Lung (tissue), 11 donors: ENCODE measurements at regions not wholly inside any gene's neighbourhood (a gene's known extent, or its start where the extent isn't known, plus 50 kb on each side); places are given as distances from the start of the nearest gene placed in this dataset.
A peak's percentile ranks its signal among the peaks of the same experiment; 100 is the strongest.

ENCODE experiments used
- ATAC-seq: fragments of 200-7000 bp; cut with Tn5 transposase; one replicate; pipeline ENCODE4 v1.9.1; 2020; ENCODE audit warnings: moderate number of reproducible peaks; ENCODE audit not compliant: insufficient read depth, low FRiP score
- DNase-seq, 3 donors: peaks; one replicate each; pipeline ENCODE4 v3.0.0-alpha.2; 2013 to 2017
- H3K27ac ChIP-seq, 2 donors: one replicate each; pipeline ENCODE4 v1.5.1; 2013; ENCODE audit warnings: mild to moderate bottlenecking in 2 of 2, moderate library complexity in 2 of 2, control low read depth in 1 of 2, inconsistent platforms in 1 of 2, low read depth in 1 of 2, low read length in 1 of 2
- H3K27me3 ChIP-seq, 3 donors: one replicate each; pipeline ENCODE4 v1.5.1; 2013; ENCODE audit warnings: low read length in 2 of 3; ENCODE audit not compliant: control insufficient read depth in 3 of 3, insufficient read depth in 3 of 3
- H3K36me3 ChIP-seq, 4 donors: one replicate each; pipeline ENCODE4 v1.5.1; 2013; ENCODE audit warnings: low read length in 4 of 4, mild to moderate bottlenecking in 1 of 4, moderate library complexity in 1 of 4; ENCODE audit not compliant: control insufficient read depth in 4 of 4, insufficient read depth in 4 of 4
- H3K4me1 ChIP-seq, 5 donors: one replicate each; pipeline ENCODE4 v1.5.1; 2013; ENCODE audit warnings: low read length in 5 of 5, mild to moderate bottlenecking in 2 of 5, moderate library complexity in 1 of 5; ENCODE audit not compliant: control insufficient read depth in 5 of 5, insufficient read depth in 5 of 5
- H3K4me3 ChIP-seq: one replicate; pipeline ENCODE4 v1.5.1; 2013; ENCODE audit warnings: mild to moderate bottlenecking, control low read depth, moderate library complexity
- H3K9ac ChIP-seq, 2 donors: one replicate each; pipeline ENCODE4 v1.5.1; 2013; ENCODE audit warnings: low read length in 2 of 2, control low read depth in 1 of 2; ENCODE audit not compliant: insufficient read depth in 1 of 2
- H3K9me3 ChIP-seq, 4 donors: one replicate each; pipeline ENCODE4 v1.5.1; 2013; ENCODE audit warnings: low read length in 3 of 4, mild to moderate bottlenecking in 1 of 4, moderate library complexity in 1 of 4; ENCODE audit not compliant: control insufficient read depth in 4 of 4, insufficient read depth in 3 of 4
- WGBS, 2 donors: extraction: QIAGEN DNeasy Blood & Tissue Kit; methylation state at CpG; one replicate each; pipeline ENCODE4 v1.1.7; 2013; 5-methylcytosine and 5-hydroxymethylcytosine counted together
- TF ChIP-seq, protein P1 (sequence below): IDR thresholded peaks from 2 replicates; pipeline ENCODE4 v1.5.1; 2012; ENCODE audit warnings: mild to moderate bottlenecking; ENCODE audit errors: control extremely low read depth, extremely low read depth
- donor health status: control.
- donor health status: control.
- donor health status: Bipolar disorder and iron deficiency.
- donor health status: healthy.
- donor health status: DM: yes; HTN: yes; CAD: no.

DNA sequence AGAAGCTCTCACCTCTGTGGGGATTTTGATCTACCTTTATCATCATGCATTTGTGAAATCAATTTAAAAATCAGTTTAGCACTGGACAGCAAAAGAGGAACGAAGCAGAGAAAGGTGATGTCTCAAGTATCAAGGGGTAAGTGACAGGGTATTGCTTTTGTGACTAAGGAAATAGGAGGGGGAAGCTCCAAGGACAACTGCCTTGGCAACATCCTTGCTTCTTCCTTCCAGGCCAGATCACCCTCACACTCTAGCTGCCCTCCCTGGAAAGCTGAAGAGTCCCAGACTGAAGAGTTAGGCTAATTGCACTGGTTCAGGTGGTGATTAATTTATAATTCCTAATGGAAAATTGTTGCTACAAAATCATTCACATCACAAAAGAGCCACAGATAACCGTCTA lies 859.1 kb upstream of the ACVR2A start:
- no peak overlapping the region for H3K4me3 ChIP-seq
- WGBS, 2 donors: 52 to 54% methylated on average over 2 of the region's 2 CpGs
- no peaks in the 10 kb centered on the region for H3K36me3 ChIP-seq
- H3K9ac ChIP-seq: no peak overlapping the region
- H3K4me1 ChIP-seq: peaks cover 0 to 36% (median 4%) of the 10 kb centered on the region in 5 donors
- ATAC-seq (no peak), DNase-seq (peak in 1 of 3 donors; percentile 38)
- no peak overlapping the region for H3K27ac ChIP-seq
- TF ChIP-seq, protein P1, sequence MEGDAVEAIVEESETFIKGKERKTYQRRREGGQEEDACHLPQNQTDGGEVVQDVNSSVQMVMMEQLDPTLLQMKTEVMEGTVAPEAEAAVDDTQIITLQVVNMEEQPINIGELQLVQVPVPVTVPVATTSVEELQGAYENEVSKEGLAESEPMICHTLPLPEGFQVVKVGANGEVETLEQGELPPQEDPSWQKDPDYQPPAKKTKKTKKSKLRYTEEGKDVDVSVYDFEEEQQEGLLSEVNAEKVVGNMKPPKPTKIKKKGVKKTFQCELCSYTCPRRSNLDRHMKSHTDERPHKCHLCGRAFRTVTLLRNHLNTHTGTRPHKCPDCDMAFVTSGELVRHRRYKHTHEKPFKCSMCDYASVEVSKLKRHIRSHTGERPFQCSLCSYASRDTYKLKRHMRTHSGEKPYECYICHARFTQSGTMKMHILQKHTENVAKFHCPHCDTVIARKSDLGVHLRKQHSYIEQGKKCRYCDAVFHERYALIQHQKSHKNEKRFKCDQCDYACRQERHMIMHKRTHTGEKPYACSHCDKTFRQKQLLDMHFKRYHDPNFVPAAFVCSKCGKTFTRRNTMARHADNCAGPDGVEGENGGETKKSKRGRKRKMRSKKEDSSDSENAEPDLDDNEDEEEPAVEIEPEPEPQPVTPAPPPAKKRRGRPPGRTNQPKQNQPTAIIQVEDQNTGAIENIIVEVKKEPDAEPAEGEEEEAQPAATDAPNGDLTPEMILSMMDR: no peak
- no peaks in the 10 kb centered on the region for H3K9me3 ChIP-seq
- no peaks in the 10 kb centered on the region for H3K27me3 ChIP-seq

DNA sequence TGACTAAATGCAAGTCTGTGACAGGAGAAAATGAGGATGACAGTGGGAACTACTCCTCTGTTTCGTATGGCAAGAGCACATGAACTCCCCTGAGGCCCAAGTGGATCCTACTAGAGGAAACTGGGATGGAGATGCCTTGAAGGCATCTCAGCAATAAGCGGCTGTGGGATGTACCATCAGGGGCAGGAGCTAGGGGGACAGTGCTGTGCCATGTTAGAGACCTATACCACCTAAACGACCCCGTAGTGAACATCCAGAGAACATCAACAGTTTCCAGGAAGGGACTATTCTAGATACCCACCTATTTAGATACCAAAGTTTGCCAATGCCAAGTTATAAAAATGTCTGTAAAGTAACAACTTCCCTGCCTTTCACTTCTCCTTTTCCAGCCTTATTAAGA lies 860.8 kb upstream of the ACVR2A start:
- H3K27ac ChIP-seq: no peak overlapping the region
- TF ChIP-seq, protein P1: no peak
- ATAC-seq: no peak
- WGBS, 2 donors: 78 to 81% methylated on average over 4 of the region's 4 CpGs
- no peaks in the 10 kb centered on the region for H3K9me3 ChIP-seq
- no peaks in the 10 kb centered on the region for H3K36me3 ChIP-seq
- no peak overlapping the region for H3K9ac ChIP-seq
- H3K4me1 ChIP-seq: peaks cover 0 to 23% (median 4%) of the 10 kb centered on the region in 5 donors
- H3K27me3 ChIP-seq: no peaks in the 10 kb centered on the region
- no peak overlapping the region for H3K4me3 ChIP-seq
- no peak for DNase-seq

DNA sequence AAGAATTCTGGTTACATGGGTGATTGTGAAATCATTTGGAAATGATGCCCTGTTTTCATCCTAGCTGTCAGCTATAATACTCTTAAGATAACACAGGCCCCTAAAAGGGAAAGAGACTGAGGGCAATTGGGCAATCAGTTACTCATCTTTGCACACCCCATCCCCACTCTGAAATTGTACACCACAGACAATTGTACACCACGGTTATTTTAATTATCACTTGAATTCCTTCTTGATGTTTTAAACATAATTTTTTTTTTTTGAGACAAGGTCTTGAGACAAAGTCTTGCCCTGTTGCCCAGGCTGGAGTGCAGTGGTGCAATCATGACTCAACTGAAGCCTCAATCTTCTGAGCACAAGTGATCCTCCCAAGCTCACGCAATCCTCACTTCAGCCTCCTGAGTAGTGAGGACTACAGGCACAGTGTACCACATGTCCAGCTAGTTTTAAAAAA lies 862.4 kb upstream of the ACVR2A start:
- ATAC-seq (peak; percentile 72), DNase-seq (peak in 2 of 3 donors; percentile 76 to 87)
- no peaks in the 10 kb centered on the region for H3K36me3 ChIP-seq
- no peak overlapping the region for H3K27ac ChIP-seq
- H3K4me1 ChIP-seq: peaks cover 0 to 21% (median 4%) of the 10 kb centered on the region in 5 donors
- 62 to 80% methylated on average over 2 of the region's 2 CpGs for WGBS, 2 donors
- TF ChIP-seq, protein P1: no peak
- H3K9me3 ChIP-seq: no peaks in the 10 kb centered on the region
- H3K4me3 ChIP-seq: no peak overlapping the region
- H3K9ac ChIP-seq: no peak overlapping the region
- H3K27me3 ChIP-seq: no peaks in the 10 kb centered on the region

DNA sequence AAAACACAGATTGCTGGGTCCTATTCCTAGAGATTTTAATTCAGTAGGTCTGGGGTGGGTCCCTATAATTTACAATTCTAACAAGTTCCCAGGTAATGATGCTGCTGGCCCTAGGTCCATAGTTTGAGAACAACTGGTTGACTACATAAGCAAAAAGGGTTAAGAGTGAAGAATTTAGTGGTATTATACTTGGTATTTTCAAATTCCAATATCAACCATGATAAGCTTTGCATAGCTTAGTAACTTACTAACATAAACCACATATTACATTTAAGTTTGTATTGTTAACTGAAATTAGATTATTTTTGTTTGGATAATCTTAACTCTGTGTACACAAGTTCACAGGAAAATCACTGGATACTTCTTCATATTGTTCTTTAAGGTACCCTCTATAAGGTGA lies 862.9 kb upstream of the ACVR2A start:
- no peak overlapping the region for H3K4me3 ChIP-seq
- TF ChIP-seq, protein P1: no peak

More for the DNA sequence above, 862.9 kb upstream of the ACVR2A start:
- H3K9ac ChIP-seq: no peak overlapping the region
- no peaks in the 10 kb centered on the region for H3K36me3 ChIP-seq
- DNase-seq (no peak), ATAC-seq (no peak)
- H3K9me3 ChIP-seq: no peaks in the 10 kb centered on the region
- peaks cover 0 to 18% (median 4%) of the 10 kb centered on the region in 5 donors for H3K4me1 ChIP-seq
- no peaks in the 10 kb centered on the region for H3K27me3 ChIP-seq
- H3K27ac ChIP-seq: no peak overlapping the region
